GM19397 (cell line): ENCODE measurements at regions not wholly inside any gene's neighbourhood (a gene's known extent, or its start where the extent isn't known, plus 50 kb on each side); places are given as distances from the start of the nearest gene placed in this dataset.

Experiments
- ATAC-seq: cut with Tn5 transposase; IDR thresholded peaks from one replicate; pipeline ENCODE4 v1.9.1; 2021; ENCODE audit warnings: mild to moderate bottlenecking, moderate library complexity; ENCODE audit not compliant: unreplicated experiment

- ATAC-seq: no peak
These were observed 501.1 kb downstream of the KDM4C start for GRCh38 chr9:7258688-7259396.

DNA sequence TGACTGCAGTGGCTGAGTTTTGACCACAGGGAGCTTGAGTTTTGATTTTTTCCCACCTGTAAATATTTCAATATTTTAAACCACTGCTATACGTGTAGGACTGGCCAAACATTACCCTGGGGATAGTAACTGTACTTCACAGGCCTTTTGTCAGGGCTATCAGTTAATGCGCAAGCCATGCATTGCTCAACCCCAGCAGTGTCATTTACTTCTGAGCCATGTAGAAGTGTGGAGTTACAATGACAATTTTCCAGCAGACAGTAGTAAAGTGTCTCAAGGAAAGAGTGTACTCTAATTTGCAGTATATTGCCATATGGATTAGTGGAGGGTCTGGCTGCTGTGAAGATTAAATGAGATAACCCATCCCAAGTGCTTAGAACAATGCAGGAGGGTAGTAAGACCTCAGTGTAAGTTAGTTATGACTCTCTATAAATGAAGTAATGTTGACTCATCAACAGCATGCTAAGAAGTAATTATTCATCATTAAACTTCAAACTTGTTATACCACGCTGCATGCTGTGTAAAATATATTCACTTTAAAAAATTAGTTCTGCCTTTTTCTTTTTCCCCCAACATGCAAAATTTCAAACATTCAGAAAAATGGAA, 489.2 kb downstream of the KDM4C start:
- no peak for ATAC-seq

DNA sequence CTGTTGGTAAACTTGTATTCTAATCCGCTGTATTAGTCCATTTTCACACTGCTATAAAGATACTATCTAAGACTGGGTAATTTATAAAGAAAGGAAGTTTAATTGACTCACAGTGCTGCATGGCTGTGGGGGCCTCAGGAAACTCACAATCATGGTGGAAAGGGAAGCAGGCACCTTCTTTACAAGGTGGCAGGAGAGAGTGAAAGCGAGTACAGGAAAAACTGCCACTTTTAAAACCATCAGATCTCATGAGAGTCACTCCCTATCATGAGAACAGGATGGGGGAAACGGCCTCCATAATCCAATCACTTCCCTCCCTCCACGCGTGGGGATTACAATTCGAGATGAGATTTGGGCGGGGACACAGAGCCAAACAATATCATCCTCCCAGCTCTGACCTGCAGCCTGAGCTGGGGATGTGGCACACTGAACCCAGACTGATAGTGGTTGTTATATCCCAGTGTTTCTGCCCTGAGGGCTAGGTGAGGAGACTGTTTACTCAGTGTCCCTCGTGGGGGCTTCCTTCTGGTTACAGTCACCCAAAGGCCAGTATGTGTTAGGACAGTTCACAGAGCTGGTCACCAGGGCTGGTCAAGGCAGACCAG, 488.3 kb downstream of the KDM4C start:
- ATAC-seq: no peak

- ATAC-seq: no peak
These were observed 486.1 kb downstream of the KDM4C start for GRCh38 chr9:7243838-7244237.

DNA sequence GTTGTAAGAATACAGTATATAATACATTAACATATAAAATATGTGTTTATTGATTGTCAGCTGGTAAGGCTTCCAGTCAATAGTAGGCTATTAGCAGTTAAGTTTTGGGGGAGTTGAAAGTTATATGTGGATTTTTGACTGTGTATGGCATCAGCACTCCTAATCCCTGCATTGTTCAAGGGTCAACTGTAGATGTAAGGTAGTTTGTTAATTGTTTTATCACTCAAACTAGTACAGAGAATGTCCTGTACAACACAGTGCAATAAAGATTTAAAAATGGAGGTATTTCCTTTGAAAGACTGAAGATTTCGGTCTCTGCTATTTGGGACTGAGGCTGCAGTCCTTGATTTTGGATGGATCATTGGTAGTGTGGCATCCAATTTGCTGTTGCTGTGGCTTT, 484.4 kb downstream of the KDM4C start:
- ATAC-seq: no peak

- ATAC-seq: no peak
These were observed 483.9 kb downstream of the KDM4C start for GRCh38 chr9:7241694-7242093.

DNA sequence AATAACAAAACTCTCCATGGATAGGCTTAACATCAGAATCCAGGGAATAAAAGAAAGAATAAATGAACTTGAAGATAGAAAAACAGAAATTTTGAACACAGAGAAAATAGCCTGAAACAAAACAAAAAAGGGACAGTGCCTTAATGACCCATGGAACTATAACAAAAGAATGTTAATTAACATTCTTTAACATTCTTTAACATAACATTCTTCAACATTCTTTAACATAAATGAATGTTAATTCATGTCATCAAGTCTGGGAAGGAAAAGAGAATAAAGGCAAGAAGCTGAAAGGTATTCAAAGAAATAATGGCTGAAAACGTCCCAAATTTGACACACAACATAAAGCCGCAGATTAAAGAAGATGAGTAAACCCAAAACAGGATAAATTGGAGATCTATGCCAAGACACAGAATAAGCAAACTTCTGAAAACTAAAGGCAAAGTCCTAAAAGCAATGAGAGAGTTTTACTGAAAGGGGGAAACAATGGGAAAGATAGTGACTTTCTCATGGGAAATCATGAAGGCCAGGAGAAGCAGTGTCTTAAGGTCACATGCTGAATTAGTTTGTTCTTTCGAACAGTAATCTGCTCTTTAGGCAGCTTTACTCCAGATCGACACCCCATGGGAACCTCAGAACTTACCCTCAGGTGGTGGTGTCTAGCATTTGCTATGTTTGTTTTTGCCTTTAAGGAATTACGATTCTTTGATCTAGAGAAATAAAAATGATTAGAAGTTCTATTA, 483.0 kb downstream of the KDM4C start:
- ATAC-seq: no peak

GRCh38 chr9:7239708-7240107, 481.9 kb downstream of the KDM4C start:
- no peak for ATAC-seq

DNA sequence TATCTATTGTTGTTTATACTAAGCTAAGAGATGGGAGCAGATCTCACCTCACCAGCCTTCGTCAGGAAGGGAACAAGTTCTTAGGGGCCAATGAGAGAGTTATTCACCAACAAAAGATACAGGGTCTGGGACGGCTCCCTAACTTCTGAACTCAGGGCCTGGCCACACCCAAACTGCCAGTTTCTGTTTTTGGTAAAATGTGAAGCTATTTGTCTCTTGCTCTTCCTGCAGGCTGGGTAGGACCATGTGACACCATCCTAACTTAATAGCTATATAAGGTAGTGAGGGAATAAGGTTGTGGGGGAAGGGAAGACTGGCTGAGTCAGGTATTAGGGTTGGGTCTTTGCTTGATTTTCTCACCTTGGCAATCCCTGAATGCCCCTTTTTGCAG, 480.5 kb downstream of the KDM4C start:
- no peak for ATAC-seq

DNA sequence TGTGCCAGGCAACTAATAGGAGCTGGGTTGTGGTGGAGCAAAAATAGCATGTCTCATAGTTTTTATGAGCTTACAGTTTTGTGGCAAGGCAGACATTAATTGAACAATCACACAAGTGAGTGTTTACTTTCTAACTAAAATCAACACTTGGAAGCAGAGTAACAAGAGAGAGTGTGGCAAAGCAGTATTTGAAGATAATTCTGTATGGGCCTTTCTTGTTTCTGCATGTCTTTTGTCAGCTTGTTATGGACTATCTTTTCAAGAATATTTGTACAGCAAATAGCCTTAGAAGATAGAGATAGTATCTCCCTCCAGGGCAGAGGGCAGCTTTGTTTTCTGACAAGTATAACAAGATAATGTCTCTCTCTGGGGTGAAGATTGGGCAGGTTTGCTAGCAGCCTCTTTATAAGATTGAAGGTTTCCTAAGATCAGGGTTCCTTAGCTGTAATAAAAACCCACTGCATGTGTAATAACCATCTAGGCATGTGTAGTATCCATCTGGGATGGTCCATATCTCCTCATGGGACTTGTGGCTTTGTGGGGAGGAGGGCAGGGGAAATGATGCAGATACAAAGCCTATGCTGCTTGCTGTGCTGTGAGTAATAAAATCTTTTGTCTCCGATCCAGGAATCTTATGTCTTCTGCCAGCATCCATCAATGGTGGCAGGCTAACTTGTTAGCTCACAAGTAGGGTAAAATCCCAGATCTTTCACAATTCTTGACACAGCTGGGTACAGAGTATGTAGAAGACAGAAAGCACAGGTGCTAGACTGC, 479.9 kb downstream of the KDM4C start:
- no peak for ATAC-seq

DNA sequence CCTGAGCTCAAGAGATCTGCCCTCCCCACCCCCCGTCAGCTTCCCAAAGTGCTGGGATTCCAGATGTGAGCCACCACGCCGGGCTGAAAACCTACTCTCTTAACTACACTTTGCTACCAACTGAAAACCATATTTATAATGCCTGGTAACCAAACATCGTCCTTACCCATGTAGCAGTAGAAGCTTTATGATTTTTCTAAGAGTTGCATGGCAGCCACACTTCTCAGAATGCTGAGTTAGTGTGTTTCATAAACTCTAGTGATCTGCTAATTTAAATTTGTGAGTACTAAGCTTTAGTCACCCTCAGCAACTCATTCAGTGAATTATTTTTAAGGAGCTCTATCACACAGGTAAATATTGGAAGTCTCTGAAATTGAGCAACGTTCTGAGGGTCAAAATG, 478.4 kb downstream of the KDM4C start:
- no peak for ATAC-seq

DNA sequence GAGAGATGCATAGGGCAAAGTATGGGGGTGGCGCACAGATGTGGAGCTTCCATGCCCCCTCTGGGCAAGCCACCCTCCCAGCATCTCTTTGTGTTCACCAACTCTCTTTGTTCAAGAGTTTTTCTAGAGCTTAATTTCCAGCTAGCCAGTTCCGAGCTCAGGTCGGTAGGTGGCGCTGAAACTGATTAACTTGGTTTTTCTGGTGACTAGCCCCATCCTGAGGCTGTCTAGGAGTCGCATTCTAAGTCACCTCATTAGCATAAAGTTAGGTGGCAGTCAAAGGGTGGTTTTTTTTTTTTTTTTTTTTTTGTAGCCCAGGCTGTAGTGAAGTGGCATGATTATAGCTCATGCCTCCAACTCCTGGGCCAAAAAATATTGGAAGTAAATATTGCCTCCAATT, 476.4 kb downstream of the KDM4C start:
- ATAC-seq: no peak

GRCh38 chr9:7229571-7229970, 471.8 kb downstream of the KDM4C start:
- ATAC-seq: no peak

GRCh38 chr9:7228726-7229125, 471.0 kb downstream of the KDM4C start:
- no peak for ATAC-seq

GRCh38 chr9:7227951-7228350, 470.2 kb downstream of the KDM4C start:
- ATAC-seq: no peak

- ATAC-seq: no peak
These were observed 468.4 kb downstream of the KDM4C start for GRCh38 chr9:7226007-7226640.
